ENCODE measurements at regions not wholly inside any gene's neighbourhood (a gene's known extent, or its start where the extent isn't known, plus 50 kb on each side); places are given as distances from the start of the nearest gene placed in this dataset.

DNA sequence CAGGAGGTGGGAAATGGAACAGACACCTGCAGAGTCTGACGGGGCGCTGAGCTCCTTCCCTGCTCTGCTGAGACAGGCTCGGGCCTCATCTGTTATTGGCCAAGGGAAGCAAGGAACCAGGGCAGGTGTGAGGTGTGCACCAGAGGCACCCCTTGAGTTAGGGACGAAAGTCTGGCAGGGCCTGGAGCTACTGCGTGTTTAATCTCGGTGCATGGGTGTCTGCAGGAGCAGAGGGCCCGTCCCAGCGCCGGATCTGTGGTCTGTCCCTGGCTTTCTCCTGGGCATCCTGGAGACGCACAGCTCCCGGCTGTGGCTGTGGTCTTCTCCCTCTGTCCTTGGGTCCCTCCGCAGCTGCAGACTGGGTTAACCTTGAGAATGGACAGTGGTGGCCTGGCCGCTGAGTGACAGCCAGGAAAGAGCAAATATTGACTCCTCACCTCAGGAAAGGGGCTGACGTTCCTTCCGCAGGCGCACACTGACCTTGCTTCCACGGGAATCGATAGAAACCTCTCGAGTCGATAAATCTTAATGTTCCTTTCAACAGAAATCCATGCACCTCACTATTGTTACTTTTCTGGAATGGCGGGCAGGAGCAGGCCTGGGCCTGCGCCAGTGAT is 975.6 kb downstream of the BRD1 start:
- no peak overlapping the region for H3K4me3 ChIP-seq (ENCODE audit: low read length)
- no peak for DNase-seq (ENCODE audit: low read depth, low spot score)

DNA sequence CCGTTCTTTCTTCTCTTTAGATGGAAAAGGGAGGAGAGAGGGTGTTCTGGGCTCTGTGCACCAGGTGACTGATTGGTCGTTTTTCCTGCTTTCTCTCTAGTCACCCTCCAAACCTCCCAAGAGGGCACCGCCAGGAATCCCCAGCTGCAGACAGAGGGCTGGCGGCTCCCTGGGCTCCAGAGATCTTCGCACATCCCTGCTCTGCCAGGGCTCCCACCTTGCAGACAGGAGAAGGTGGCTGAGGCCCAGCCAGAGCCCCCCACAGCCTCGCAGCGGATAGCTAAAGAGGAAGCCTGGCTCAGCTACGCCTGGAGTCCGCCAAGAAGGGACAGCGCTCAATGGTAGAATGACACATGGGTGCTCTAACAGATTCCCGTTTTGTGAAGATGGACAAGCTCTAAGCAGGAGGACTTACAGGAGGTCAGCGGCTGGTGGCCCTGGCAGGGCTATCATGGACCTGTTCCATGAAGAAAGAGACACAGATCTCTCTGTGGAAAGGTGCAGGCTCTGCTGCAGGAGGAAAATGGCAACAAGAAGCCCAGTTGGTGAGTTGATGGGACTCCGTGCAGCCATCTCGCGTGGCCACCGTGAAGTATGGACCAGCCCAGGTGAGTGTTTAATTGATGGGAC is 976.9 kb downstream of the BRD1 start:
- no peak overlapping the region for H3K4me3 ChIP-seq (ENCODE audit: low read length)
- no peak for DNase-seq (ENCODE audit: low read depth, low spot score)

- no peak for DNase-seq (ENCODE audit: low read depth, low spot score)
- H3K4me3 ChIP-seq (ENCODE audit: low read length), result no peak overlapping the region
Observed at GRCh38 chr22:48849963-48850657, 977.6 kb downstream of the BRD1 start.

DNA sequence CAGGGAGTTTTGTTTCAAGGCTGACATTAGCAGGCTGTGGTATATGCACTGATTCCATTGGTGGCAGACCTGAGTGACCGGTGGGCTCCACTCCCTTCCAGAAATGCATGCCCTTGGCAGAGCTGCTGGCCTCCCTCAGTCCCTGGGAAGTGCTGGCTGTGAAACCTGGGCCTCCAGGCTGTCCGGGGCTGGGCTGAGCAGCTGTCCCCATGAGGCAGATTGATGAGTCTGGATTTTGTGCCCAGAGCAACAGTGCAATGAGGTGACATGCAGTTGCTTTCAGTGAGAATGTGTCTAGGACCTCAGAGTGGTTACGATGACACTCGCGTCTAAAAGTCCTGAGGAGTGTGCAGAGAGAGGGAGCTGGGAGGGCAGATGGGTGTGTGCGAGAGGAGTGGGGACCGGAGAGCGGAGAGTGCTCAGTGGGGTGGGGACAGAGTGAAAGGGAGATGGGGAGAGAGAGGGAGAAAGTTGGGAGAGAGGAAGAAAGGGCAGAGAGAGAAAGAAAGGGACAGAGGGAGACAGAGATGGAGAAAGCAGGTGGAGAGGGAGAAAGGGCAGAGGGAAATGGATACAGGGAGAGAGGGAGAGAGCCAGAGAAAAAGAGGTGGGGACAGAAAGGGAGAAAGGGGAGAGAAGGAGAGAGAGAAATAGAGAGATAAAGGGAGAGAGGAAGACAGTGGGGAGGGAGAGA is 978.3 kb downstream of the BRD1 start:
- no peak overlapping the region for H3K4me3 ChIP-seq (ENCODE audit: low read length)
- no peak for DNase-seq (ENCODE audit: low read depth, low spot score)

- no peak overlapping the region for H3K4me3 ChIP-seq (ENCODE audit: low read length)
- DNase-seq (ENCODE audit: low read depth, low spot score), result no peak
Observed at GRCh38 chr22:48846200-48846599, 981.5 kb downstream of the BRD1 start.

DNA sequence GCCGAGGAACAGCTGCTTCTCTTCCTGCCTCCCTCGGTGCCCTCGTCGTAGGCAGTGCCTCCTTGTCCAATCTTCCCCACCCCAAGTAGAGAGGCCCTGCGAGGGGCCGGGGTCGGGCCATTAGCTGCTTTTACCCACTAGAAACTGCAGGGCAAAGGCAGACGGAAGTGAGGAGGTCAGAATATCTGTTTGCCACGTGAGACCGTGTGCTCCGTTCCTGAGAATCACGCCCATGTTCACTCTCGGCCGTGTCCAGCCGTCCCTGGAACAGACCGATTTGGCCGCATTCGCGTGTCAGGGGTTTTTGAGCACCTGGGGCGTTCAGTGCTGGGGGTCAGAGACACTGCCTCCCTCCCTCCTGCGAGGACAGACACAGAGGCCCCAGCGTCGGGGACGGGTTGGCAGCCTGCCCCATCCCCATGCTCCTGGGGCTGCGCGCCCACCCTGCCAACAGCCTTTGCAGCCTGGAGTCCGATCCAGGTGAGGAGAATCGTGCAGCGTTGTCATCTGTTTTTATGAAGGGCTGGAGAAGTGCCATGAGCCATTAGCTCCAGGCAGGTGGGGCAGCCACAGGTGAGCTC is 982.2 kb downstream of the BRD1 start:
- H3K4me3 ChIP-seq (ENCODE audit: low read length), result no peak overlapping the region
- no peak for DNase-seq (ENCODE audit: low read depth, low spot score)

DNA sequence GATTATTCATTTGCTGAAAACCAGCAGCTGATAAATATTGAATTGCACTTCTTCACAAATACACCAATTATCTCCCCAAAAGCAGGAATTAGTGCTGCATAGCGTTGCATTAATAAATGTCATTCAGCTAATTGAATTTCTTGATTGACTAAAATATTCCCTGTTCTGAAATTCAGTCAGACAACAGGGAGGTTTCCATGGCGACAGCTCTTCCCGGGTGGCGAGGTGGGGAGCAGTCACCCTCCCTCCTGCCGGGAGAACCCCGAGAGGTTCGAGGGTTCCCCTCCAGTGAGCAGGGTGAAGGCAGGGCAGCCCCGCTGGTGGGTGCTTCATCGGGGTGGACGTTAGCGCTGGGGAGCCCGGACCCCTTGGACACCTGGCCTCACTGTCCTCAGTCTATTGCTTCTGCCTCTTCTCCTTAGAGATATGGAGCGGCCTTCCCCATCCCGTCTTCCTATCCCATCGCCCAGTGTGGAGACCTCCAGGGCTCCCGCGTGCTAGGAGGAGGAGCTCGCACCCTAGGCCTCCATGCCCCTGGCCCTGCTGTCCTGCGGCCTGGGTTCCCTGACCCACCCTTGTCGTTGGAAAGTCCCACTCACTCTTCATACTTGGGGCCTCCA is 983.5 kb downstream of the BRD1 start:
- H3K4me3 ChIP-seq (ENCODE audit: low read length), result no peak overlapping the region
- DNase-seq (ENCODE audit: low read depth, low spot score), result no peak

- no peak overlapping the region for H3K4me3 ChIP-seq (ENCODE audit: low read length)
- DNase-seq (ENCODE audit: low read depth, low spot score), result no peak
Observed at GRCh38 chr22:48843640-48844039, 984.0 kb downstream of the BRD1 start.

DNA sequence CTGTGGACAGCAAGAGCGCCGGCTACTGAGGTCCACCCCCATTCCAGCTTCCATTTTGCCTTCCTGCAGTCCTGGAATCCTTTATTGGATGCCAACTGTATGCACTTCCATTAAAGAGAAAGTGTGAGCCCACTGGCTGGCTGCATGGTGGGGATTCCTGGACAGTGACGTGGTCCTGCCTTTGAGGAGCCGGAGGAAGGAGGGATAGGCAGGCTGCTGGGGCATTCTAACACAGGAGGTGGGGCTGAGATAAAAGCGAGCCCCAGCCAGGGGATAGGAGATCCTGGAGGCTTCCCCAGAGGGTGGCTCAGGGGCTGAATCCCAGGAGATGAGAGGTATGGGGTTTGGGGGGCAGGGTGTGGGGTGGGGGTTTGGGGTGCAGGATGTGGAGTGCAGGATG is 984.7 kb downstream of the BRD1 start:
- no peak for DNase-seq (ENCODE audit: low read depth, low spot score)
- no peak overlapping the region for H3K4me3 ChIP-seq (ENCODE audit: low read length)

DNA sequence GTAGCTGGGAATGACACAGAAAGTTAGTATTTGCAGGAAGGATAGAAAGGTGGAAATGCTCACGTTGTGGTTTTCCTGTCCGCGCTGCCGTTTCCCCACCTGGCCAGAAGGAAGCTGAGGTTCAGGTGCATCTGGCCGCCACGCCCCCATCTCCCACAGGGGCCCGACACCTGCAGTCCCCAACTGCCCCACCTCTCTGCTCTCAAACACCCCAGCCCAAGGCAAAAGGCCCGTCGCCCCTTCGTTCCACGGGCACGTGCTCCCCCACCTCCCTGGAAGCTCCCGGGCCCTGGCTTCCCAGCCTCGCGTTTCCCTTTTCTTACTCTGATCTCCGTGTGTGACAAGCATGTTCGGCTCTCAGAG is 985.1 kb downstream of the BRD1 start:
- no peak for DNase-seq (ENCODE audit: low read depth, low spot score)
- H3K4me3 ChIP-seq (ENCODE audit: low read length), result no peak overlapping the region

- H3K4me3 ChIP-seq (ENCODE audit: low read length), result no peak overlapping the region
- DNase-seq (ENCODE audit: low read depth, low spot score), result no peak
Observed at GRCh38 chr22:48841881-48842582, 985.6 kb downstream of the BRD1 start.

GRCh38 chr22:48840112-48840949 is 987.3 kb downstream of the BRD1 start:
- no peak for DNase-seq (ENCODE audit: low read depth, low spot score)
- no peak overlapping the region for H3K4me3 ChIP-seq (ENCODE audit: low read length)

- DNase-seq (ENCODE audit: low read depth, low spot score), result no peak
- no peak overlapping the region for H3K4me3 ChIP-seq (ENCODE audit: low read length)
Observed at GRCh38 chr22:48838846-48839730, 988.6 kb downstream of the BRD1 start.

- no peak for DNase-seq (ENCODE audit: low read depth, low spot score)
- H3K4me3 ChIP-seq (ENCODE audit: low read length), result no peak overlapping the region
Observed at GRCh38 chr22:48838376-48838775, 989.3 kb downstream of the BRD1 start.

DNA sequence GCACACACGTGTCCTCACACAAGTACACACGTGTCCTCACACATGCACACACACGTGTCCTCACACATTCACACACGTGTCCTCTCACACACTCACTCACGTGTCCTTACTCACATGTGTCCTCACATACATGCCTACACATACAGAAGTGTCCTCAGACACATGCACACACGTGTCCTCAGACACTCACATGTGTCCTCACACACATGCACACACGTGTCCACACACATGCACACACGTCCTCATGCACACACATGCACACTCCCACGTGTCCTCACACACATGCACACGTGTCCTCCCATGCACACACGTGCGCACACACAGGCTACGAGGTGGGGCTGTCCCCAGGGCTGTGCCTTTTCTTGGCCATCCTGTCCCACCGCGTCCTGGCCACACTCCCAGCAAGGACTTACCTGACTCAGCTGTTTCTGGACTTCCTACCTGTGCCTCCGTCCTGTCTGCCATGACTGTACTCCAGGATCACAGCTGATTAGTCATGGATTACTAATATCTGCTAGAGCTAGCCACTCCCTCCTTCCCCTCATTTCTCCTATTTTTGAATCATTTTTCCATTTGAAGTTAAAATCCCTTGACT is 990.2 kb downstream of the BRD1 start:
- H3K4me3 ChIP-seq (ENCODE audit: low read length), result no peak overlapping the region
- DNase-seq (ENCODE audit: low read depth, low spot score), result no peak

DNA sequence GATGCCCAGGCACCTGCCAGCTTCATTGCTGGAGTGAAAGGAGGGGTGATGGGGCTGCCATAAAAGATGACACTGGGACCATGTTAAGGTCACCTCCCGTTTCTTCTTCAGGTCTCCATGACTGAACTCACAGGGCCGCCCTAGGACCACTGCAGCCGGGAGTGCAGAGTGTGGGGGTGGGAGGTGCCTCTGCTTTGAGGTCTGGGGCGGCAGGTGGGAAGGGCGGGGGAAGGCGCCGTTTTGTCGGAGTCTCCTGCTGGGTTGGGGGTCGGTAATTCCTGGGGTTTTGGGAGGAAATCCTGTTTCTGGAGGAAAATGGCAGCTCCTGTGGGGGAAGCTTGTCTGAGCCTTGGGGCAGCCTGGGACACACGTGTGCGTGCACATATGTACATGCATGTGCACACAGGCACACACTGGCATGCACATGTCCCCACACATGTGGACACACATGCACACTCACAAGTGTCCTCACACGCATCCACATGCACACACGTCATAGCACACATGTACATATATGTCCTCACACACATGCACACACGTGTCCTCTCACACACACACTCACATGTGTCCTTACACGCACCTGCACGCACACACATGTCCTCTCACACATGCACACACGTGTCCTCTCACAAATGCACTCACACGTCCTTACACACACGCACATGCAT is 990.9 kb downstream of the BRD1 start:
- DNase-seq (ENCODE audit: low read depth, low spot score), result no peak
- H3K4me3 ChIP-seq (ENCODE audit: low read length), result no peak overlapping the region

All from Jurkat, Clone E6-1 (cell line).